Keratinocyte (primary cell): ENCODE measurements at regions not wholly inside any gene's neighbourhood (a gene's known extent, or its start where the extent isn't known, plus 50 kb on each side); places are given as distances from the start of the nearest gene placed in this dataset.

Experiments used
- CTCF ChIP-seq, 3 experiments: IDR thresholded peaks in 1 of 3; conservative IDR thresholded peaks in 1 of 3; optimal IDR thresholded peaks in 1 of 3; 2 replicates in 2 of 3; 3 replicates in 1 of 3; pipeline versions ENCODE3 to v1.5.1; 2011; ENCODE audit warnings: low read length in 3 of 3, mild to moderate bottlenecking in 3 of 3, moderate library complexity in 2 of 3, control low read depth in 1 of 3, inconsistent platforms in 1 of 3; ENCODE audit not compliant: insufficient read depth in 2 of 3; ENCODE audit errors: extremely low read depth in 1 of 3
- EZH2 ChIP-seq: IDR thresholded peaks from one replicate; pipeline ENCODE4 v1.6.1; 2012; ENCODE audit warnings: inconsistent platforms, mild to moderate bottlenecking, low read length, moderate library complexity

- TF ChIP-seq CTCF (optimal IDR thresholded peaks at IDR 0.05 in 1 of 3, IDR thresholded peaks at IDR 0.05 in 1 of 3, conservative IDR thresholded peaks at IDR 0.05 in 1 of 3; ENCODE audit: extremely low read depth in 1 of 3, insufficient read depth in 2 of 3, low read length in 3 of 3): no peak
- no peak for TF ChIP-seq EZH2
These were observed 129.8 kb downstream of the METTL4 start for GRCh38 chr18:2441544-2441943.
